HG02623 (cell line): ENCODE measurements at regions not wholly inside any gene's neighbourhood (a gene's known extent, or its start where the extent isn't known, plus 50 kb on each side); places are given as distances from the start of the nearest gene placed in this dataset.

Source experiments
- ATAC-seq: cut with Tn5 transposase; IDR thresholded peaks from one replicate; pipeline ENCODE4 v1.9.1; 2021; ENCODE audit warnings: moderate library complexity; ENCODE audit not compliant: unreplicated experiment

DNA sequence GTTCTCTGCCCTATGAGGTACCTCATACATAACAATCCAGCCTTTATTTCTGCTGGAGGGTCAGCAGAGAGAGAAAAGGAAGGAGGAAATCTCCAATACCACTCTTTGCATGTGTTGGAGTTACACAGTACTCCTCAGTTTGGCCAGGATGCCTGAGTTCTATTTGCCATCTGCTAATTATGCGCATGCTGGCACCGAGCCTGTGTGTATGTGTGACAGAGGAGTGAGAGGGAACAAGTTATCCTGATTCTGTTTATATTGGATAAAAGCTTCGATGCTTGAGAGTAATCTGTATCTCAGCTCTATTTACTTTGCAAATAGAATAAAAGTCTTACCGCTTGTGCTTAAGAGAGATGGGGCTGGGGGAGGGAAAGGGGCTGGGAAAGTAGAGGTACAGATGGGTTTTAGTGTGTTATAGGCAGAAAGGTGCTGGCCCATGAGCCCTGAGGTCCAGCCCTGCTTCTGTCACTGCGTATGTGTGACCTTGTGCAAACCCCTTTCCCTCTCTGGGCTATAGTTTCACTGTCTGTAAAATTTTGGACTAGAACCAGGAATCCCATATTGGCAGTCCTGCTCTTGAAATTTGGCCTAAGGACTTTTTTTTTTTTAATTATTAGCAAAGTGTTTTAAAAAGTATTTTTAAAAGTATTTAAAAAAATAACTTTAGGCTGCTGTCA lies 54.5 kb upstream of the PLXNA2 start:
- no peak for ATAC-seq

DNA sequence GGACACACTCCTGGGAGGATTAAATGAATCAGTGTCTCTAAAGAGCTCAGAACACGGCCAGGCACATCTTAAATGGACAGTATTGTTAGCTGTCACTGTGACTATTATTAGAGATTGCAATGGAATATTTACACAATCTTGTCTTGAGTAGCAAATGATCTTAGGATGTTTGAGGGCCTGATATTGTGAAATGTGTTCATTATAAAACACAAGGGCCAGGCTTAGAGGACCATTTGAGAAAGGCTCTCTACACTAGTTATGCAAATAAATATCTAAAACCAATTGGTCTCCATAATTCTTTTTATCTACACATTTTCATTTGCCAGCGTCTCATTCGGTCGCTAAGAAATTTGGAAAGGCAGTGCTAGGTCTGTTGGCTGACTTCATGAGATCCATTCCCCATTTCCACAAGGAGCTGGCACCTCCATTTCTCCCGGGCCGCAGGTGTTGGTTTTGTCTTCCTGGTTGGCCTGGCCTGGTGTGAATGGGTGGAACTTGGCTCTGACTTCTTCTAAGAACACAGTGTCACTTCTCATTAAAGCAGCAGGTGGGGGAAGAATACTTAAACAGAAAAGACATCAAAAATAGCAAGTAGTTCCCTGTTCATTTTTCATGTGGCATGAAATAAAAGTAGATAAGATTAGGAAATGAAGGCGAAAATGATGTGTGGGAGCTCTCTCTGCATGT lies 56.0 kb upstream of the PLXNA2 start:
- ATAC-seq, result no peak

DNA sequence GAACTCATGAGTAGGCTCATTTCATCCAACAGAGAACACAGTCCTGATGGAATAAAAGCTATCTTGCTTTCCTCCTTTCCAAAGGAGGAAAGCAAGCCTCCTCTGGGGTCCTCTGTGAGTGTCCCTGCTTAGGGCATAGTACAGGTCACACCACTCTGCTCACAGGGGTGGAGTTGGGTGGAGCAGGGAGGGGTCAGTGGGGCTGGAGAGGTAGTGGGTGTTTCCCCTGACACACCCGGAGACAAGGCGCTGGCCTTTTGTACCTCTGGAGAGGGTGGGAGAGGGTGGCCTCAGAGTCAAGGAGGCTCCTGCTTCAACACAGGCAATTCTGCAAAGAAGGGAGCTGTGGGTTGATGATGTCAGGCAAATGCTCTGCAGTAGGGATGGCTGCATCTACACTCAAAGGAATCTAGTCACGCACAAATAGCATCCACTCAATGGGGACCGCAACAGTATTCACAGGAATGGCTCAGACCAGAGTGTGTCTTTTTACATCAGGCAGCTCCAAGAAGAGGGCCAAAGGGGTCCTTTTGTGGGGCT lies 58.6 kb upstream of the PLXNA2 start:
- no peak for ATAC-seq

DNA sequence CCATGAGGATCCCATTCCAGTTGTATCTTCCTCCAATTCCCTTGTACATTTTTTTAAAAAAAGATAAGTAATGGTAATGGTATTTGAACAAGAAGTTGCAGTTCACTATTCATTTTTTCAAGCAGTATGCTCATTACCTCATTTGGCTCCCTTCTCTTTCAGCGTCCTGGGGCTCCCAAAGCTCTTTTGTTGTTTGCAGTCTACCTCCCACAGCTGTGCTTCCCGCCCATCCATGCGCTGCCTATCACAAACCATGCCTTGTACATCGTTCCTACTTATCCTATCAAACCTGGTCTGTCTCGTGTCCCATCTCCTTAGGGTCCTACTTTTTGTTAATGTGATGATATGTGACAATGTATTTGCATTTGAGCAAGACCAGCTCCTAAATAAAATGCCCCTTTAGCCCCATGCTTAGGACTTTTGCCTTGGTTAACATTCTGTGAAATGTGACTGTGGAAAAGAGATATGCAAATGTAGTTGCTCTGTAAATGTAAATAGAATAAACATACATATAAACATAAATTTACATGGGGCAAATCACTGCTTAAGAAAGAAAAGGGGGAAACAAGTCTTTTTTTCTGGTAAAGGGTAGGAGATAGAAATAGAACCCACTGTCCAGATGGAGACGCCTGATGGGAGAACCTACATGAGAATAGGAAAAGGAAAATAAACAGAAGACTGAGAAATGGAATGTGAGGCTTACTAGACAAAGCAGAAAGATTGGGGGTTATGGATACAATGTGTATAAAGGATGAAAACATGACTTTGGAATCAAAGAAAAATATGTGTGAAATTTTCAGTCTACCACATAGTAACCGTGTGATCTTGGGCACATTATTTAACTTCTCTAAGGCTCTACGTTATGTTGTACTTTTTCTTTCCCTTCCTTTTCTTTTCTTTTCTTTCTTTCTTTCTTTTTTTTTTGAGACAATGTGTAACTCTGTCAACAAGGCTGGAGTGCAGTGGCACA lies 59.8 kb upstream of the PLXNA2 start:
- no peak for ATAC-seq

DNA sequence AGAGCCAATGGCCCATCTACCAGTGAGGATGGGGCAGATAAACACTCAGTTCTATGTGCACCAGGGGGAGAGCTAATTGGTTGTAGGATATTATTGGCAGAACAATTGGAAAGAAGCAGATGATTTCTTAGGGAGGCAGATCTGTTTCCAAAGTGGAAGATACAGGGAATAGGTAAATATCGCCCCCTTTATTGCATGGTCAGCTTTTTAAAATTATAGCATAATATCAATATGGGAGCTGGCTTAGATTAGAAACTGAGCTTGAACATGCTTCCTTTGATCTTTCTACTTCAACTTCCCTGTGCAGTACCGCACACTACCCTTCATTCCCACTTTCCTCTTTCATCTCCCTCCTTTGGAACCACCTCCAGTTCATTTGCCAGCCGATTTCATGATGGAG lies 64.0 kb upstream of the PLXNA2 start:
- ATAC-seq, result no peak

DNA sequence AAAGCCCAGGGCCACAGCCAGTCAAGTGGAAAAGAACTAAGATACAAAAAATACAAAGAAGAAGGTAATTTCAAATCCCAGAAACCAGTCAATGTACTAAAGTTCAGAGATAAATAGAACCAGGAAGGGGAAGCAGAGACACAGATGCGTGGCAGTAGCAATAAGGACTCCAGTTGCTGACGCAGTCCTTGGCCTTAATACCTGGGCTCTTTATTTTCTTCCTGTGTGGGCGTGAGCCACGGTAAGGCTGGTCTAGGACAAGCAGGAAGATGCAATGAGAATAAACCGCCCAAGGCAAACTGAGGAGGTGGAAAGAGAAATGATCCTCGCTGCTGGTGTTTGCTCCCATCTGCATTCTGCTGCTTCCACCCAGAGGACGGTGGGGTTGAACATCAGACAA lies 65.6 kb upstream of the PLXNA2 start:
- ATAC-seq, result no peak

DNA sequence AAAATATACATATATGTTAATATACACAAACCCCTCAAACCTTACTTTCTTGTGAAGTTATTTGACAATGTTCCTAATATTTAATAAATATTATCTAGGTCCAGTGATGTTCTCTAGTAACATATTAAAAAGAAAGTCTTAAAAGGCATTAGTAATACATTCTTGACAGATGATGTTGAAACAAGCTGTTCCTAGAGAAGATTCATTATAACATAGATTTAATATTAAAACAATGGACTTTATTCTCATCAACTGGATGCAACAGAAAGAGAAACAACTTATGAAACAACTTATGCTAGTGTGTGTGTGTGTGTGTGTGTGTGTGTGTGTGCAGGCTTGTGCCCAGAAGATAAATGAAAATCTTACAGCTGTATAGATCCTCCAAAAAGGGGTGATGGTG lies 68.5 kb upstream of the PLXNA2 start:
- ATAC-seq, result no peak

DNA sequence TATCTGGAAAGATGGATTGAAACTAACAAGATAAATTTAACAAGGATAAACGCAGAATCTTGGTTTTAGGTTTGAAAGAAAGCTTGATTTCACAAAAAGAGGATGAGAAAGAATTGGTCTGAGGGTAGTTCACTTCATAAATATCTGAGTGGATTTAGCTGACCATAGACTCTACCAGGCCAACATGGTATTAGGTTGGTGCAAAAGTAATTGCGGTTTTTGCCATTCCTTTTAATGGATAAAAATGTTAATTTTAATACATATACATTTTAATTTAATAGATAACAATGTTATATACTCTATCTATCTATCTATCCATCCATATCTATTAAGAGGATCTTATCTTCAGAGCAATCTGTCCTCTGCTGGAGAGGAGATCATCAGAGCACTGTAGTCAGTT lies 70.2 kb upstream of the PLXNA2 start:
- no peak for ATAC-seq

DNA sequence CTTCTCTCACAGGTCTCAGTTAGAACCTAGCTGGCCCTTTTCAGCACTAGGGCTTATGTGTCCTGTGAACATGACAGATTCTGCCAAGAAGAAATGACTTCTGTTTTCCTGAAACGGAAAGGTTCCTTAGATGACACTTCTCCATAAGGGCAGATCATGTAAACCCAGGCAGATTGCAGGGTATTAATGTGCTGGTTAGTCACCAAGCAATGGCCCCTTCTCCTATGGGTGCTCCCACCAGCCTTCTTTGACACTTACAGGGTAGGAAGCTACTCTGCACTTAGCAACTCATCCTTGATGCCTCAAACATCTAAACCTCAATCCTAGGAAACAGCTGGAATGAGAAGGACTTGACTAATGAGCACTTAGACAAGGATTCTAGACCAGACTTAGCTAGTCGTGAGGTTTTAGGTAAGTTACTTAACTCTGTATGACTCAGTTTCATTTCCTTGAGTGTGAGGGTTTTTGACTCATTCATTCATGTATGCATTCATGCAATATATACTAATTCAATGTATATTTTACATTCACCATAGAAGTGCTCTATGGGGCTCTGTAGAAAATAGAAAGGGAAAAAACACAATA lies 74.1 kb upstream of the PLXNA2 start:
- ATAC-seq, result no peak

DNA sequence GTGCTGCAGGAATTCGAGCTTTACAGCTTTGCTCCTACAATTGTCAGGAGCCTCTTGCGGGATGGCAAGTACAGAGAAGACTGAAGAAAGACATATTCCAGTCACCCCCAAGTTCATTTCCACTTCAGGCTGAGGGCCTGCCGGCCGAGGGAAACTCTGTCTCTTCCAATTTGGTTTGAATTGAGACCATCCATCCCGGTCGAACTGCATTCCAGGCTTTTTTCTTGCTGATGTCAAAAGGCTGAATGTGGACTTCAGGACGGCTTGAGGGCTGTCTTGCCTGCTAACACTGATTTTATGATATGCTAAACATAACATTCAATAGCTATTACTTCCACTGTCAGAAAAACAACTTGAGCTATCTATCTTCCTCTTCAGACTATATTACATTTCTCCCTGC lies 79.8 kb upstream of the PLXNA2 start:
- ATAC-seq, result no peak

DNA sequence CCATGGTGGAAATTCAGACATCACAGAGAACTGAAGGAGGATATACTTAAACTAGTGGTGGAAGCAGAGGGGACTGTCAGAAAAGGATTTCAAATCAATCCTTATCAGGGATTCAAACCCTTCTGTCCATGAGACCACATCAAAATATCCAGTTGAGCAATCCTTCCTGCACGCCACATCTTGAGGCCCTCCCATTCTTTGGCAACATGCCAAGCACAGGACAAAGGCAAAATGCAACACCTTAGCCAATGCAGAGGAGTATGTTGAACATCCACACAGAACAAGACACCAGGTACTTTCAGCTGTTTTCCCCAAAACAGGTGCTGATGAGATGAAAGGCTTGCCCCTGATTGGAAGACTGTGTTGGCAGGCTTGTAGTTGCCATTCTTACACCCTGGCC lies 81.8 kb upstream of the PLXNA2 start:
- no peak for ATAC-seq

DNA sequence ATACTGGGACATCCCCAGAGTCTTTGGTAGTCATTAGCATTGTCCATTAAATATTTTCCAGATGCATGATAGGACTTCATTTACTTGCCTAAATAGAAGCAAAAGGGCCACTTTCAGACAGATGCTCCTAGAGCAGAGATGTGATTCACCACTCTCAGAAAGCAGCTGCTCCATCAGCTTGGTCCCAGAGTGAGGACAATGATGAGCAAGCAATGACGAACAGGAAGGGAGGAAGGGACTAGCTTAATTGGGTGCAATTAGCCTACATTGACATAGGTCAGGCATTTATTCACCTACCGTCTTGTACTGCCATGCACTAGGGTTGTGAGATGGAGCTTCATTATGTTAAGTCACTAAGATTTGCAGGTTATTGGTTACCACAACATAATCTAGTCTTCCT lies 85.1 kb upstream of the PLXNA2 start:
- no peak for ATAC-seq

DNA sequence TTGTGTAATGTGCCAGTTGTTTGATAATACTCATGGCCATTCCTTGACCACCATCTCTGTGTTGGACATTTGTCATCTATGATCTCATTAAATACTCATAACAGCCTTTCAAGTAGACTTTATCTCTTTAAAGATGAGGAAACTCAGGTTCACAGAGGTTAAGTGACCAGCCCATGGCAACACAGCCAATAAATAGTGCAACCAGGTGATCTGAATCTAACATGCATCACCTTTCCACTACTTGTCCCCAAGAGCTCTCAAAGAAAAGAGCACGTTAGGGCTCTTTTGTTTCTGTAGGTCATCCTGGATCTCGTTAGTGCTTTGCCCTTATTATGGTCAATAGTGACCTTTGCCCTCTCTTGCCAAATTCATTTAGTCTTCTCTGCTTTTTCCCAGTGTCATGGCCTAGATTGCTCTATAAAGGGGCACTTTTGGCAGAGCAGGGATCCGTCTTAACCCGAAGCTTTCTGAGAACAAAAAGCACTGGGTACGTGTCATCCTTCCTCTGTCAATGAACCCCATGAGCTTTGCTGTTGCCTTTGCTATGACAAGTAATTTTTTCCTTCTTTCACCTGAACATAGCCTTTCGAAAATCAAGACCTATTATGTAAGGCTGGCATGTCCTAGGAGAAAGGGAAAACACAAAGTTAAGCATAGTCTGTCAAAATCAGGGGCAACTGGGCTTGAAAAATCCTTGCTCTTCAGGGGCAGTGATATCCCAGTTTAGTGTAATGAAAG lies 88.0 kb upstream of the PLXNA2 start:
- no peak for ATAC-seq

DNA sequence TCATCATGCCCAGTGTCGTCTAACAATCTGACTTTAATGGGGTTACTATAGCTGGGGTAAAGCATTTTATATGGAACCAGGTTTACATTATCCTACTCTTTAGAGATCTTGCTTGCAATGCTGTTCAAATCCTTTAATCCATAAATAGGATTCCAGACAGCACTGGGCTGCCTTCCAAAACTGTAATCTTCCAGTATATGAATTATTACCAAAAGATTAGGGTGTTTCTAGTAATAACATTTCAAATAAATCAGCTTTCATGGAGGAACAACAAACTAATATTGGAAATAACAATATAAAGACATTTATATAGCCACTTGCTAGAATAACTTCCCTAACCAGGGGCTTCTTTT lies 88.6 kb upstream of the PLXNA2 start:
- ATAC-seq, result no peak

DNA sequence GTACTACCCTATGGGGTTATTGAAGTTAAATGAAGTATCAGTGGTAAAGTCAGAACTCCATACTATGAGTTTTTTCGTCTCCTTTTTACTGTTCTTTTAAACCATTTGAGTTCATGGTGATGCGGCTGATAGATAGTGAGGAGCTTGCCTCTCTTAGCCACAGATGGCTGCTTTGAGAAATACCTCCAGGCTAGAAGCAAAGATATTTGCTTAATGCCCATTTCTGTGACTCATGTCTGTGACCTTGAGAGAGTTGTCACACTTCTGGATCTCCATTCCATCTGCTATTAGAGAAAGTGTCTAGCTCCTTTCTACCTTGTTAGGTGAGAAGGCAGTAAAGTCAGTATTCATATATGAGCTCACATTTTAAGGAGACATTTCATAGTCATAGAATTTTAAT lies 89.5 kb upstream of the PLXNA2 start:
- no peak for ATAC-seq

DNA sequence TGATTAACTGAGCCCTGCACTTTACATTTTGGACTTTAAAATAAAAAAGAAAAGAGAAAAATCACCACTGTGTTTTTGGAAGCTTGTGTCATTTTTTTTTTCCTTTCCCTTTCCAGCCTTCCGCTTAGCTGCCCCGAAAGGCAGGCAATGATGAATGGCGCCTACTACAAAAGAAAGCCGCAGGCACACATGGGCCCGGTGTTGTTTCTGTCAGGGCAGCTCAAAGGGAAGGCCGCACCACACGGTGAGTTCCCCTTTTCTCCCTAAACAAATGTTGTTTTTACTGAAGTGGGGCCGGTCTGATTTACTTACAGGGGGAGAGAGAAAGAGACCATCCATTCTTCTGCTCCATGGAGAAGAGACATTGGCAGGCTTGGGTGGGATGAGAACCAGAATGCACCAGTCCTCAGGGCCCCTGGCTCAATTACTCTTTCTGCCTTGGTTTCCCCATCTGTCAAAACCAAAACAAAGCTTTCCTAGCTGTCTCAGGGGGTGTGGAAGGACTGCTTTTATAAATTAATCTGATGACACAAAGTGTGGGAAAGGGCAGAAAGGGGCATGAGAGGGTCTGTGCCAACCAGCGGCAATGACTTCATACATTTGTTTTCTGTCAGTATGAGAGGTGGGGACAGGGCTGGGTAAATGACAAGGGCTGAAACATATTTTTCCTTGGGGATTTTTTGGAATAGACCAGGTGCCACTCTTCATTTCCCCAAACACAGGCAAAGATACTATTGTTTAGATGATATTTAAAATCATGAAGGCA lies 91.4 kb upstream of the PLXNA2 start:
- no peak for ATAC-seq

DNA sequence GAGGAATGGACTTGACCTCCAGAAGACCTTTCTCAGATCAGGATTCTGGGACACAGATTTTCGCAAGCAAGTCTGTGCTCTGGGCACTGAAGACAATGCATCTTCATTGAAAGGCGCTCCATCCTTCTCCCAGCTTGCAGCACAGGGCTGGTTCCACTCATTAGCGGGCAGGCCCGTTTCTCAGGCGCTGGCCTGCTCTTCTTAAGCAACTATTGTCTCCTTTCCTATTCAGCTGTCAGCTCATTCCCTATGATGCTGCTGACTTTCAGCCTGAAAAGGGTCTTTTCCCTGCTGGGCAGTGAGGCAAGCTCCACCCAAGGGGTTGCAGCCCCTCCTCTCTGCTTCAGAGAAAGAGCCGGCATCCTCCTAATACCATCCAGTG lies 91.9 kb upstream of the PLXNA2 start:
- ATAC-seq, result no peak

DNA sequence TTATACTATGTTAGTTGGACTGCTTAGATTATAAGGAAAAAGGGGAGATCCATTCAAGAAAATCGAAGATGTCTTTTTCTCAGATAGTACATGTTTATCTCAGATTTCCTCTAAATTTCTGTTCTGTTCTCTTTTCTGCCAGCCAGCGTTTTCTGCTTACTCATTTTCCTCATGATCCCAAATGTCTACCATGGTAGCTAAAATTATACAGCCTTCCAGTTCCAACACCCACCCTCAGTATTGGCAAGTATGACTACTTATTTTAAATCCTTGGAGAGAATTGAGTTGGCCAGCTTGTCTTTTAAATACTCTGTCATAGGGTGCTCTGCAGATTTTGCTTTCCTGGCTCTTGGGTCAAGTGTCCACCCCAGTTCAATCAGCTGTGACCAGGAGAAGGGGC lies 95.7 kb upstream of the PLXNA2 start:
- no peak for ATAC-seq

DNA sequence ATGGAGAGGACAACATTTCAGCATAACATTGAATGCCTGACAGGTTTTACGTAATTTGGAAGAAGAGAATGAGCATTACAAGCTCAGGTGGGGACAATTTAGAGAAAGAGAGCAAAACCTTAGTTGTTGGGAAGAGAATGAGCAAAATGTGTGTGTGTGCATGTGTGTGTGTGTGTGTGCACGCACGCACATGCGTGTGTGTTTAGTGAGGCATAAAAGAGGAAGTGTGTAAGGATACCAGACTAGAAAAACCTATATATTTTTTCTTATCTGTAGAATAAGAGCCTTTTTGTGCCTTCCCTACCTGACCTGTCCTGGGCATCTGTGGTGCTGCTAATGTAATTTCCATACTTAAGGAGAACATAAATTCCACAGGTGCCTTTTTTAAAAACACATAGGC lies 99.0 kb upstream of the PLXNA2 start:
- no peak for ATAC-seq
